Mucosa of gallbladder (tissue), 1 donor: ENCODE measurements at regions not wholly inside any gene's neighbourhood (a gene's known extent, or its start where the extent isn't known, plus 50 kb on each side); places are given as distances from the start of the nearest gene placed in this dataset.
"Not testable (repeated sequence)": the region's sequence is repeated elsewhere in the genome, so short reads cannot be mapped to it uniquely, and the experiment has no call there.

ENCODE experiments used
- DNase-seq: peaks from one replicate; pipeline ENCODE4 v3.0.0-alpha.2; 2020; ENCODE audit warnings: low spot score
- donor health status: DM: no; HTN: no; CAD: no.

- no peak for DNase-seq
Observed at GRCh38 chr2:88860421-88861075, 169.1 kb downstream of the RPIA start.

- DNase-seq: no peak
Observed at GRCh38 chr2:88865801-88866371, 174.4 kb downstream of the RPIA start.

- no peak for DNase-seq
Observed at GRCh38 chr2:88866756-88867155, 175.3 kb downstream of the RPIA start.

GRCh38 chr2:88868861-88869260, 177.4 kb downstream of the RPIA start:
- no peak for DNase-seq

- DNase-seq: no peak
Observed at GRCh38 chr2:88870267-88870839, 178.9 kb downstream of the RPIA start.

- DNase-seq: no peak
Observed at GRCh38 chr2:88871336-88871735, 179.9 kb downstream of the RPIA start.

GRCh38 chr2:88873620-88874019, 182.1 kb downstream of the RPIA start:
- no peak for DNase-seq

GRCh38 chr2:88874063-88874657, 182.7 kb downstream of the RPIA start:
- DNase-seq: no peak

- no peak for DNase-seq
Observed at GRCh38 chr2:88875736-88876135, 184.3 kb downstream of the RPIA start.

- DNase-seq: peak; percentile 57
Observed at GRCh38 chr2:88880441-88880953, 189.0 kb downstream of the RPIA start.

GRCh38 chr2:88885275-88885674, 193.8 kb downstream of the RPIA start:
- no peak for DNase-seq

- DNase-seq: no peak
Observed at GRCh38 chr2:88885679-88886416, 194.4 kb downstream of the RPIA start.

- DNase-seq: not testable (repeated sequence)
Observed at GRCh38 chr2:88887466-88887865, 196.0 kb downstream of the RPIA start.

- DNase-seq: no peak
Observed at GRCh38 chr2:88892207-88892606, 200.7 kb downstream of the RPIA start.

GRCh38 chr2:88892788-88893187, 201.3 kb downstream of the RPIA start:
- no peak for DNase-seq

GRCh38 chr2:88896971-88897370, 205.5 kb downstream of the RPIA start:
- no peak for DNase-seq

GRCh38 chr2:88897715-88898114, 206.2 kb downstream of the RPIA start:
- DNase-seq: no peak

- DNase-seq: peak; percentile 13
Observed at GRCh38 chr2:88903749-88904353, 212.4 kb downstream of the RPIA start.

- no peak for DNase-seq
Observed at GRCh38 chr2:88913280-88913679, 221.8 kb downstream of the RPIA start.

GRCh38 chr2:88919087-88919738, 227.7 kb downstream of the RPIA start:
- no peak for DNase-seq

GRCh38 chr2:88920399-88920798, 228.9 kb downstream of the RPIA start:
- not testable (repeated sequence) for DNase-seq
